H1 (cell line): ENCODE measurements at regions not wholly inside any gene's neighbourhood (a gene's known extent, or its start where the extent isn't known, plus 50 kb on each side); places are given as distances from the start of the nearest gene placed in this dataset.

ENCODE experiments used
- CHD7 ChIP-seq: fragments of 300-600 bp; sonication (generic); IDR thresholded peaks from 2 replicates; pipeline ENCODE4 v1.7.1; 2012; ENCODE audit warnings: low read length, moderate library complexity, mild to moderate bottlenecking, inconsistent platforms; ENCODE audit not compliant: insufficient replicate concordance

GRCh38 chr10:57867241-57867640 is 400.5 kb downstream of the IPMK start (continued):
- TF ChIP-seq CHD7: no peak
